Right lobe of liver (tissue), 6 donors: ENCODE measurements at regions not wholly inside any gene's neighbourhood (a gene's known extent, or its start where the extent isn't known, plus 50 kb on each side); places are given as distances from the start of the nearest gene placed in this dataset.

Experiments used
- ATAC-seq, 4 donors: fragments of 200-7000 bp; cut with Tn5 transposase; one replicate each; pipeline ENCODE4 v1.9.1; 2020; ENCODE audit warnings: mild to moderate bottlenecking in 4 of 4, moderate library complexity in 4 of 4
- DNase-seq, 3 donors: peaks; one replicate each; pipeline ENCODE4 v3.0.0-alpha.2; 2020
- H3K27ac ChIP-seq, 3 donors: fragments of 200-600 bp; one replicate each; pipeline ENCODE4 v1.8.0; 2022
- H3K27me3 ChIP-seq, 2 donors: fragments of 200-600 bp; one replicate each; pipeline ENCODE4 v1.8.0; 2022
- H3K36me3 ChIP-seq, 4 donors: fragments of 200-600 bp; sonication (generic) in 1 of 4; one replicate each; pipeline versions ENCODE4 v1.5.1 to v1.8.0; 2017 to 2022; ENCODE audit warnings: control low read depth in 1 of 4
- H3K4me1 ChIP-seq, 4 donors: fragments of 200-600 bp; sonication (generic) in 1 of 4; one replicate each; pipeline versions ENCODE4 v1.5.1 to v1.8.0; 2017 to 2022; ENCODE audit warnings: control low read depth in 1 of 4
- H3K4me3 ChIP-seq, 3 donors: fragments of 200-600 bp; one replicate each; pipeline ENCODE4 v1.8.0; 2022
- H3K9me3 ChIP-seq, 4 donors: fragments of 200-600 bp; sonication (generic) in 1 of 4; one replicate each; pipeline versions ENCODE4 v1.5.1 to v1.8.0; 2017 to 2022; ENCODE audit warnings: control low read depth in 1 of 4
- CTCF ChIP-seq, 4 donors: fragments of 200-600 bp in 3 of 4; fragments of 450-650 bp in 1 of 4; IDR thresholded peaks; one replicate each; pipeline versions ENCODE4 v1.5.1 to v1.8.0; 2016 to 2022; ENCODE audit warnings: antibody characterized with exemption in 4 of 4, mild to moderate bottlenecking in 2 of 4
- POLR2A ChIP-seq: fragments of 450-650 bp; IDR thresholded peaks from one replicate; pipeline ENCODE4 v1.6.1; 2017; ENCODE audit warnings: antibody characterized with exemption, mild to moderate bottlenecking
- WGBS: methylation state at CpG from one replicate; pipeline ENCODE4 v1.1.6; 2018; ENCODE audit warnings: low coverage, low lambda C conversion rate; ENCODE audit not compliant: insufficient coverage; ENCODE audit errors: missing lambda C conversion rate; 5-methylcytosine and 5-hydroxymethylcytosine counted together
- intact Hi-C, 2 donors: fragments of 100-400 bp; cut with DNase I; formaldehyde crosslinking; loops; one replicate each; pipeline versions ENCODE4 v1.11.2 to v1.14.1; 2022
- donor health status: DM: no; HTN: yes; CAD: no.
- donor health status: DM: no; HTN: no; CAD: no.
- donor health status: DM: no; HTN: no; CAD: no.
- donor health status: DM: no; HTN: yes; CAD: no.
- donor health status: DM: no; HTN: yes; CAD: no.

- no peak overlapping the region for H3K27ac ChIP-seq
- ATAC-seq (peak in 3 of 4 donors; percentile 28 to 44 (median 43)), DNase-seq (no peak)
- H3K4me1 ChIP-seq = no peaks in the 10 kb centered on the region
- H3K36me3 ChIP-seq = no peaks in the 10 kb centered on the region
- H3K9me3 ChIP-seq = no peaks in the 10 kb centered on the region
- 33% methylated on average over 1 of the region's 1 CpG for WGBS
- H3K4me3 ChIP-seq = no peak overlapping the region
- intact Hi-C loops = no loop called here
- TF ChIP-seq CTCF (IDR thresholded peaks at IDR 0.05) = no peak
- TF ChIP-seq POLR2A = no peak
- H3K27me3 ChIP-seq = no peaks in the 10 kb centered on the region
Measured at GRCh38 chr4:138558886-138559285, 316.7 kb upstream of the SLC7A11 start.

- H3K36me3 ChIP-seq = no peaks in the 10 kb centered on the region
- DNase-seq (no peak), ATAC-seq (no peak)
- no peaks in the 10 kb centered on the region for H3K4me1 ChIP-seq
- H3K9me3 ChIP-seq = no peaks in the 10 kb centered on the region
- intact Hi-C loops = no loop called here
- 89% methylated on average over 1 of the region's 1 CpG for WGBS
- no peak for TF ChIP-seq POLR2A
- no peak for TF ChIP-seq CTCF (IDR thresholded peaks at IDR 0.05)
- no peak overlapping the region for H3K4me3 ChIP-seq
- H3K27me3 ChIP-seq = no peaks in the 10 kb centered on the region
- no peak overlapping the region for H3K27ac ChIP-seq
Measured at GRCh38 chr4:138555584-138555983, 313.4 kb upstream of the SLC7A11 start.

GRCh38 chr4:138555108-138555507 lies 313.0 kb upstream of the SLC7A11 start:
- no peaks in the 10 kb centered on the region for H3K4me1 ChIP-seq
- no peaks in the 10 kb centered on the region for H3K27me3 ChIP-seq
- WGBS = 88% methylated on average over 5 of the region's 5 CpGs
- intact Hi-C loops = no loop called here
- H3K36me3 ChIP-seq = no peaks in the 10 kb centered on the region
- no peak for TF ChIP-seq CTCF (IDR thresholded peaks at IDR 0.05)
- TF ChIP-seq POLR2A = no peak
- DNase-seq (no peak), ATAC-seq (no peak)
- no peaks in the 10 kb centered on the region for H3K9me3 ChIP-seq
- no peak overlapping the region for H3K4me3 ChIP-seq
- no peak overlapping the region for H3K27ac ChIP-seq

- Histone ChIP-seq H3K27me3 (no peaks in the 10 kb centered on the region), H3K4me3 (no peak overlapping the region), H3K9me3 (no peaks in the 10 kb centered on the region), H3K27ac (no peak overlapping the region), H3K36me3 (no peaks in the 10 kb centered on the region), H3K4me1 (no peaks in the 10 kb centered on the region)
- DNase-seq (peak in 1 of 3 donors; percentile 54), ATAC-seq (no peak)
- no peak for TF ChIP-seq POLR2A
- no peak for TF ChIP-seq CTCF (IDR thresholded peaks at IDR 0.05)
- intact Hi-C loops = no loop called here
- 74% methylated on average over 7 of the region's 49 CpGs for WGBS
Measured at GRCh38 chr4:138553001-138553845, 311.1 kb upstream of the SLC7A11 start.
